Spleen (tissue), 11 donors: ENCODE measurements at regions not wholly inside any gene's neighbourhood (a gene's known extent, or its start where the extent isn't known, plus 50 kb on each side); places are given as distances from the start of the nearest gene placed in this dataset.

ENCODE experiments used
- DNase-seq: peaks from one replicate; pipeline ENCODE4 v3.0.0-alpha.2; 2020
- H3K27ac ChIP-seq, 8 donors: fragments of 200-600 bp; sonication (generic) in 7 of 8; 1 replicate in 4 of 8; 2 replicates in 4 of 8; pipeline versions ENCODE4 v1.5.0 to v1.8.0; 2016 to 2021; ENCODE audit warnings: inconsistent platforms in 4 of 8, mild to moderate bottlenecking in 4 of 8, moderate library complexity in 1 of 8
- H3K27me3 ChIP-seq, 7 donors: fragments of 200-600 bp; sonication (generic) in 6 of 7; replicated peaks in 1 of 7; 1 replicate in 4 of 7; 2 replicates in 3 of 7; pipeline versions ENCODE4 v1.5.0 to v1.8.0; 2016 to 2021; ENCODE audit warnings: inconsistent platforms in 3 of 7, mild to moderate bottlenecking in 1 of 7
- H3K36me3 ChIP-seq, 6 donors: fragments of 200-600 bp; sonication (generic) in 5 of 6; 1 replicate in 4 of 6; 2 replicates in 2 of 6; pipeline versions ENCODE4 v1.5.0 to v1.8.0; 2016 to 2021; ENCODE audit warnings: inconsistent platforms in 2 of 6
- H3K4me1 ChIP-seq, 6 donors: fragments of 200-600 bp; sonication (generic) in 5 of 6; 1 replicate in 3 of 6; 2 replicates in 3 of 6; pipeline versions ENCODE4 v1.5.0 to v1.8.0; 2016 to 2021; ENCODE audit warnings: inconsistent platforms in 3 of 6
- H3K4me3 ChIP-seq, 8 donors: fragments of 200-600 bp; sonication (generic) in 7 of 8; 1 replicate in 4 of 8; 2 replicates in 4 of 8; pipeline versions ENCODE4 v1.5.0 to v1.8.0; 2016 to 2021; ENCODE audit warnings: inconsistent platforms in 4 of 8, mild to moderate bottlenecking in 4 of 8, moderate library complexity in 2 of 8
- H3K9me3 ChIP-seq, 8 donors: fragments of 200-600 bp; sonication (generic) in 7 of 8; 1 replicate in 4 of 8; 2 replicates in 4 of 8; pipeline versions ENCODE4 v1.5.0 to v1.8.0; 2016 to 2021; ENCODE audit warnings: inconsistent platforms in 4 of 8
- CTCF ChIP-seq, 11 experiments: fragments of 200-600 bp in 7 of 11; fragments of 450-650 bp in 4 of 11; sonication (generic) in 4 of 11; IDR thresholded peaks in 8 of 11; conservative IDR thresholded peaks in 3 of 11; 1 replicate in 7 of 11; 2 replicates in 4 of 11; pipeline versions ENCODE4 v1.4.0 to v1.8.0; 2016 to 2021; ENCODE audit warnings: antibody characterized with exemption in 11 of 11, inconsistent platforms in 4 of 11, mild to moderate bottlenecking in 1 of 11
- POLR2A ChIP-seq, 3 donors: fragments of 450-650 bp; IDR thresholded peaks; one replicate each; pipeline ENCODE4 v1.5.1; 2017; ENCODE audit warnings: antibody characterized with exemption in 3 of 3, mild to moderate bottlenecking in 1 of 3
- POLR2AphosphoS5 ChIP-seq, 3 donors: sonication (generic); formaldehyde crosslinking; IDR thresholded peaks; one replicate each; pipeline ENCODE4 v1.5.1; 2017; ENCODE audit warnings: antibody characterized with exemption in 3 of 3
- WGBS, 5 donors: extraction: QIAGEN DNeasy Blood & Tissue Kit in 3 of 5; methylation state at CpG; one replicate each; pipeline versions ENCODE4 v1.1.5 to v1.1.7; 2013 to 2018; 5-methylcytosine and 5-hydroxymethylcytosine counted together
- intact Hi-C: fragments of 100-400 bp; cut with DNase I; formaldehyde crosslinking; loops from one replicate; pipeline ENCODE4 v1.15.0; 2023; ENCODE audit warnings: low total_unique reads
- donor health status: healthy with polysubstance abuse.
- donor health status: DM: no; HTN: no; CAD: no; lungs with moderate emphysema.
- donor health status: DM: no; HTN: no; CAD: no.
- donor health status: Bipolar disorder and iron deficiency.
- donor health status: healthy.
- donor health status: DM: no; HTN: no; CAD: no.
- donor health status: DM: yes; HTN: yes; CAD: no.

DNA sequence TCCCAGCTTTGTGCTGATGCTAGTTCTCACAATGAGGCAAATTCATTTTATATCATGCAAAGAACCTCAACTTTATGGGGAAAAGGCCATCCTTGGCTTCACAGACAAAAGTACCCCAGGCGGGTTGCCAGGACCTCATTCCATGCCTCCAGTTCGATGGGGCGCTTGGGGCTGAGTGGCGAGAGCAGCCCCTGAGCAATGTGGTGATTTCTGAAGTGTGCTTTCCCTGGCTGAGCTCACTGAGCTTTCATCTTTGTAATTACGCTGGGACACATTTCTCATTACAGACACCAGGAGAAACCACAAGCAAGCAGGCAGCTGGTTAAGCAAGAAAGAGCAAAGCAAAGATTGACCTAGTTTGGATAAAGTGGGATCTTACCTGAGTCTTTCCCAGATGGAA lies 301.5 kb upstream of the CDH4 start:
- no peak for DNase-seq
- Histone ChIP-seq H3K27ac (no peak overlapping the region), H3K36me3 (no peaks in the 10 kb centered on the region), H3K4me3 (no peak overlapping the region), H3K4me1 (no peaks in the 10 kb centered on the region), H3K9me3 (peaks cover 0 to 6% (median 0%) of the 10 kb centered on the region in 8 donors), H3K27me3 (peaks cover 0 to 2% (median 0%) of the 10 kb centered on the region in 7 donors)
- intact Hi-C loops: no loop called here
- WGBS, 5 donors: 79 to 88% (median 83%) methylated on average over 5 of the region's 5 CpGs
- TF ChIP-seq POLR2A (IDR thresholded peaks at IDR 0.05): no peak
- no peak for TF ChIP-seq POLR2AphosphoS5 (IDR thresholded peaks at IDR 0.05)
- TF ChIP-seq CTCF (IDR thresholded peaks at IDR 0.05 in 8 of 11, conservative IDR thresholded peaks at IDR 0.05 in 3 of 11): no peak

- H3K27ac ChIP-seq: no peak overlapping the region
- intact Hi-C loops: no loop called here
- no peaks in the 10 kb centered on the region for H3K4me1 ChIP-seq
- 85 to 89% (median 86%) methylated on average over 5 of the region's 5 CpGs for WGBS, 5 donors
- H3K4me3 ChIP-seq: no peak overlapping the region
- no peaks in the 10 kb centered on the region for H3K27me3 ChIP-seq
- no peak for DNase-seq
- H3K36me3 ChIP-seq: no peaks in the 10 kb centered on the region
- no peak for TF ChIP-seq POLR2AphosphoS5 (IDR thresholded peaks at IDR 0.05)
- no peak for TF ChIP-seq POLR2A (IDR thresholded peaks at IDR 0.05)
- TF ChIP-seq CTCF (IDR thresholded peaks at IDR 0.05 in 8 of 11, conservative IDR thresholded peaks at IDR 0.05 in 3 of 11): no peak
- H3K9me3 ChIP-seq: peaks cover 0 to 5% (median 0%) of the 10 kb centered on the region in 8 donors
Observed at GRCh38 chr20:60950974-60951373, 301.1 kb upstream of the CDH4 start.

- Histone ChIP-seq H3K9me3 (no peaks in the 10 kb centered on the region), H3K4me1 (no peaks in the 10 kb centered on the region), H3K27me3 (no peaks in the 10 kb centered on the region), H3K36me3 (no peaks in the 10 kb centered on the region), H3K27ac (no peak overlapping the region), H3K4me3 (no peak overlapping the region)
- 78 to 85% (median 80%) methylated on average over 8 of the region's 8 CpGs for WGBS, 5 donors
- intact Hi-C loops: no loop called here
- TF ChIP-seq CTCF (IDR thresholded peaks at IDR 0.05 in 8 of 11, conservative IDR thresholded peaks at IDR 0.05 in 3 of 11) (no peak), POLR2AphosphoS5 (IDR thresholded peaks at IDR 0.05) (no peak), POLR2A (IDR thresholded peaks at IDR 0.05) (no peak)
- no peak for DNase-seq
Observed at GRCh38 chr20:60952861-60953260, 299.2 kb upstream of the CDH4 start.

GRCh38 chr20:60953321-60953720 lies 298.7 kb upstream of the CDH4 start:
- no peak for DNase-seq
- intact Hi-C loops: no loop called here
- H3K9me3 ChIP-seq: no peaks in the 10 kb centered on the region
- 81 to 88% (median 87%) methylated on average over 13 of the region's 13 CpGs for WGBS, 5 donors
- no peaks in the 10 kb centered on the region for H3K27me3 ChIP-seq
- H3K36me3 ChIP-seq: no peaks in the 10 kb centered on the region
- TF ChIP-seq POLR2A (IDR thresholded peaks at IDR 0.05): no peak
- TF ChIP-seq CTCF (IDR thresholded peaks at IDR 0.05 in 8 of 11, conservative IDR thresholded peaks at IDR 0.05 in 3 of 11): no peak
- no peak for TF ChIP-seq POLR2AphosphoS5 (IDR thresholded peaks at IDR 0.05)
- H3K4me1 ChIP-seq: no peaks in the 10 kb centered on the region
- H3K4me3 ChIP-seq: no peak overlapping the region
- no peak overlapping the region for H3K27ac ChIP-seq
